T-cell (primary cell): ENCODE measurements at regions not wholly inside any gene's neighbourhood (a gene's known extent, or its start where the extent isn't known, plus 50 kb on each side); places are given as distances from the start of the nearest gene placed in this dataset.

Experiments used
- ATAC-seq, 4 experiments: fragments of 200-7000 bp in 3 of 4; fragments of 150-1000 bp in 1 of 4; cut with Tn5 transposase; replicated peaks in 1 of 4; 1 replicate in 3 of 4; 2 replicates in 1 of 4; pipeline ENCODE4 v1.10.0; 2021; ENCODE audit warnings: moderate library complexity in 3 of 4, mild to moderate bottlenecking in 2 of 4, moderate number of reproducible peaks in 1 of 4
- CTCF ChIA-PET, 2 donors: fragments of 300-600 bp; sonication (Branson Sonifier 250); formaldehyde crosslinking; loops; one replicate each; lab custom pipeline; 2022; ENCODE audit warnings: antibody characterized with exemption in 2 of 2; lab: Charles Lee
- POLR2A ChIA-PET, 2 donors: fragments of 300-600 bp; sonication (Branson Sonifier 250); formaldehyde crosslinking; loops; one replicate each; lab custom pipeline; 2022; ENCODE audit warnings: antibody characterized with exemption in 2 of 2; lab: Charles Lee
- DNase-seq, 35 experiments: peaks; one replicate each; pipeline versions ENCODE4 v3.0.0 to v3.0.0-alpha.2; 2013 to 2023
- H3K27ac ChIP-seq: one replicate; pipeline ENCODE4 v1.5.1; 2013; ENCODE audit warnings: low read length
- H3K27me3 ChIP-seq, 2 experiments: replicated peaks in 1 of 2; 1 replicate in 1 of 2; 2 replicates in 1 of 2; pipeline versions ENCODE4 v1.6.1 to v1.7.0; 2013; ENCODE audit warnings: low read length in 1 of 2, mixed read lengths in 1 of 2; ENCODE audit not compliant: control insufficient read depth in 2 of 2, insufficient read depth in 2 of 2; ENCODE audit errors: extremely low read depth in 1 of 2
- H3K36me3 ChIP-seq, 2 donors: 1 replicate in 1 of 2; 2 replicates in 1 of 2; pipeline versions ENCODE4 v1.6.1 to v1.7.0; 2013; ENCODE audit warnings: low read length in 1 of 2; ENCODE audit not compliant: control insufficient read depth in 2 of 2, insufficient read depth in 1 of 2; ENCODE audit errors: extremely low read depth in 1 of 2
- H3K4me1 ChIP-seq, 2 experiments: 1 replicate in 1 of 2; 2 replicates in 1 of 2; pipeline versions ENCODE4 v1.6.1 to v1.7.0; 2013; ENCODE audit warnings: low read length in 2 of 2, mixed read lengths in 1 of 2; ENCODE audit not compliant: insufficient read depth in 2 of 2, control insufficient read depth in 1 of 2; ENCODE audit errors: extremely low read depth in 1 of 2
- H3K4me3 ChIP-seq, 2 donors: 1 replicate in 1 of 2; 2 replicates in 1 of 2; pipeline versions ENCODE4 v1.5.1 to v1.7.0; 2013; ENCODE audit warnings: mild to moderate bottlenecking in 2 of 2, low read length in 1 of 2, moderate library complexity in 1 of 2; ENCODE audit not compliant: control insufficient read depth in 1 of 2; ENCODE audit errors: extremely low read depth in 1 of 2
- H3K9me3 ChIP-seq: 2 replicates; pipeline ENCODE4 v1.7.0; 2013
- H3K27ac Mint-ChIP-seq, 2 donors: one replicate each; pipeline ENCODE4 v1.8.0; 2020 to 2021; ENCODE audit warnings: mild to moderate bottlenecking in 2 of 2, mixed read lengths in 2 of 2
- H3K27me3 Mint-ChIP-seq, 2 donors: one replicate each; pipeline ENCODE4 v1.8.0; 2021 to 2022; ENCODE audit warnings: mixed read lengths in 2 of 2
- H3K36me3 Mint-ChIP-seq: one replicate; pipeline ENCODE4 v1.8.0; 2021; ENCODE audit warnings: mixed read lengths
- H3K4me1 Mint-ChIP-seq, 3 donors: one replicate each; pipeline ENCODE4 v1.8.0; 2020 to 2022; ENCODE audit warnings: mixed read lengths in 3 of 3, mild to moderate bottlenecking in 1 of 3
- H3K4me3 Mint-ChIP-seq, 3 donors: one replicate each; pipeline ENCODE4 v1.8.0; 2020 to 2022; ENCODE audit warnings: mild to moderate bottlenecking in 3 of 3, mixed read lengths in 3 of 3, moderate library complexity in 3 of 3
- H3K9me3 Mint-ChIP-seq, 3 donors: one replicate each; pipeline ENCODE4 v1.8.0; 2020 to 2022; ENCODE audit warnings: mixed read lengths in 3 of 3
- whole genome bisulfite sequencing: methylation state at CpG from one replicate; pipeline ENCODE4 v1.1.5; 2013; ENCODE audit warnings: missing lambda C conversion rate; ENCODE audit not compliant: insufficient coverage; 5-methylcytosine and 5-hydroxymethylcytosine counted together

GRCh38 chr15:87631775-87632174, 624.8 kb downstream of the NTRK3 start:
- no peak for DNase-seq
- Mint-ChIP-seq H3K36me3 (no peaks in the 10 kb centered on the region), H3K4me3 (no peak overlapping the region), H3K4me1 (no peaks in the 10 kb centered on the region), H3K27me3 (no peaks in the 10 kb centered on the region), H3K9me3 (peaks cover 0 to 5% (median 0%) of the 10 kb centered on the region in 3 donors), H3K27ac (no peak overlapping the region)
- POLR2A ChIA-PET = no interaction called here
- Histone ChIP-seq H3K9me3 (no peaks in the 10 kb centered on the region), H3K27ac (no peak overlapping the region), H3K27me3 (no peaks in the 10 kb centered on the region), H3K4me1 (no peaks in the 10 kb centered on the region), H3K4me3 (no peak overlapping the region), H3K36me3 (no peaks in the 10 kb centered on the region)
- CTCF ChIA-PET = no interaction called here
- 57% methylated on average over 2 of the region's 2 CpGs for WGBS
- ATAC-seq = no peak

GRCh38 chr15:87631093-87631492, 625.4 kb downstream of the NTRK3 start:
- peaks cover 0 to 5% (median 0%) of the 10 kb centered on the region in 3 donors for H3K9me3 Mint-ChIP-seq
- no peaks in the 10 kb centered on the region for H3K27me3 Mint-ChIP-seq
- Histone ChIP-seq H3K4me1 (no peaks in the 10 kb centered on the region), H3K27ac (no peak overlapping the region), H3K36me3 (no peaks in the 10 kb centered on the region), H3K9me3 (no peaks in the 10 kb centered on the region), H3K4me3 (no peak overlapping the region), H3K27me3 (no peaks in the 10 kb centered on the region)
- DNase-seq (no peak), ATAC-seq (no peak)
- H3K36me3 Mint-ChIP-seq = no peaks in the 10 kb centered on the region
- ChIA-PET CTCF (no interaction called here), POLR2A (no interaction called here)
- H3K4me1 Mint-ChIP-seq = no peaks in the 10 kb centered on the region
- no peak overlapping the region for H3K4me3 Mint-ChIP-seq
- no peak overlapping the region for H3K27ac Mint-ChIP-seq
- 40% methylated on average over 1 of the region's 1 CpG for WGBS

- Mint-ChIP-seq H3K27ac (no peak overlapping the region), H3K4me1 (no peaks in the 10 kb centered on the region), H3K9me3 (peaks cover 0 to 10% (median 0%) of the 10 kb centered on the region in 3 donors), H3K27me3 (no peaks in the 10 kb centered on the region), H3K36me3 (no peaks in the 10 kb centered on the region), H3K4me3 (no peak overlapping the region)
- no peak for ATAC-seq
- ChIA-PET POLR2A (no interaction called here), CTCF (no interaction called here)
- Histone ChIP-seq H3K9me3 (no peaks in the 10 kb centered on the region), H3K27ac (no peak overlapping the region), H3K27me3 (no peaks in the 10 kb centered on the region), H3K4me1 (no peaks in the 10 kb centered on the region), H3K4me3 (no peak overlapping the region), H3K36me3 (no peaks in the 10 kb centered on the region)
- WGBS = 27% methylated on average over 1 of the region's 3 CpGs
- DNase-seq = no peak
Observed at GRCh38 chr15:87628311-87628710, 628.2 kb downstream of the NTRK3 start.

- ATAC-seq (no peak), DNase-seq (no peak)
- H3K27me3 ChIP-seq = no peaks in the 10 kb centered on the region
- no peak overlapping the region for H3K4me3 ChIP-seq
- Mint-ChIP-seq H3K4me1 (no peaks in the 10 kb centered on the region), H3K9me3 (peaks cover 5 to 11% (median 5%) of the 10 kb centered on the region in 3 donors), H3K27me3 (no peaks in the 10 kb centered on the region), H3K4me3 (no peak overlapping the region), H3K36me3 (no peaks in the 10 kb centered on the region), H3K27ac (no peak overlapping the region)
- H3K36me3 ChIP-seq = no peaks in the 10 kb centered on the region
- no peaks in the 10 kb centered on the region for H3K9me3 ChIP-seq
- ChIA-PET CTCF (no interaction called here), POLR2A (no interaction called here)
- WGBS = 100% methylated on average over 2 of the region's 4 CpGs
- H3K4me1 ChIP-seq = no peaks in the 10 kb centered on the region
- no peak overlapping the region for H3K27ac ChIP-seq
Observed at GRCh38 chr15:87626860-87627259, 629.7 kb downstream of the NTRK3 start.

- H3K36me3 Mint-ChIP-seq = no peaks in the 10 kb centered on the region
Observed at GRCh38 chr15:87623832-87624231, 632.7 kb downstream of the NTRK3 start.

GRCh38 chr15:87620393-87620792, 636.1 kb downstream of the NTRK3 start:
- Histone ChIP-seq H3K4me1 (no peaks in the 10 kb centered on the region), H3K27me3 (no peaks in the 10 kb centered on the region), H3K36me3 (no peaks in the 10 kb centered on the region), H3K27ac (no peak overlapping the region), H3K4me3 (no peak overlapping the region), H3K9me3 (no peaks in the 10 kb centered on the region)
- no peak for ATAC-seq
- peaks cover 0 to 4% (median 0%) of the 10 kb centered on the region in 3 donors for H3K4me1 Mint-ChIP-seq
- ChIA-PET POLR2A (no interaction called here), CTCF (no interaction called here)
- no peaks in the 10 kb centered on the region for H3K27me3 Mint-ChIP-seq
- no peak overlapping the region for H3K4me3 Mint-ChIP-seq
- H3K36me3 Mint-ChIP-seq = no peaks in the 10 kb centered on the region
- no CpG with 5 or more reads among the region's 2 CpGs for WGBS
- no peak overlapping the region for H3K27ac Mint-ChIP-seq
- peaks cover 7 to 9% (median 9%) of the 10 kb centered on the region in 3 donors for H3K9me3 Mint-ChIP-seq
- no peak for DNase-seq

More at GRCh38 chr15:87623832-87624231, 632.7 kb downstream of the NTRK3 start:
- Histone ChIP-seq H3K4me3 (no peak overlapping the region), H3K27me3 (no peaks in the 10 kb centered on the region), H3K27ac (no peak overlapping the region), H3K9me3 (no peaks in the 10 kb centered on the region), H3K36me3 (no peaks in the 10 kb centered on the region), H3K4me1 (no peaks in the 10 kb centered on the region)
- Mint-ChIP-seq H3K9me3 (peaks cover 7 to 13% (median 9%) of the 10 kb centered on the region in 3 donors), H3K4me3 (no peak overlapping the region), H3K27me3 (no peaks in the 10 kb centered on the region), H3K27ac (no peak overlapping the region), H3K4me1 (peaks cover 0 to 1% (median 0%) of the 10 kb centered on the region in 3 donors)
- CTCF ChIA-PET = no interaction called here
- 55% methylated on average over 6 of the region's 6 CpGs for WGBS
- ATAC-seq = no peak
- POLR2A ChIA-PET = no interaction called here
- DNase-seq = no peak
